CD4-positive, alpha-beta memory T cell (primary cell): ENCODE measurements at regions not wholly inside any gene's neighbourhood (a gene's known extent, or its start where the extent isn't known, plus 50 kb on each side); places are given as distances from the start of the nearest gene placed in this dataset.

Experiments
- CTCF ChIA-PET: fragments of 350-600 bp; sonication (Branson Sonifier 250); formaldehyde crosslinking; loops from one replicate; lab custom pipeline; 2021; ENCODE audit warnings: inconsistent platforms; ENCODE audit not compliant: partially characterized antibody; lab: Charles Lee
- POLR2A ChIA-PET: fragments of 350-600 bp; sonication (Branson Sonifier 250); formaldehyde crosslinking; loops from one replicate; lab custom pipeline; 2021; ENCODE audit not compliant: partially characterized antibody; lab: Charles Lee
- DNase-seq, 5 donors: peaks; one replicate each; pipeline versions ENCODE4 v3.0.0 to v3.0.0-alpha.2; 2020 to 2022; ENCODE audit warnings: mixed read lengths in 1 of 5
- H3K27ac ChIP-seq: one replicate; pipeline ENCODE4 v1.7.0; 2013; ENCODE audit warnings: low read depth, low read length
- H3K27me3 ChIP-seq: 2 replicates; pipeline ENCODE4 v1.7.0; 2013; ENCODE audit warnings: mild to moderate bottlenecking, low read length, moderate library complexity; ENCODE audit not compliant: insufficient read depth
- H3K36me3 ChIP-seq: 2 replicates; pipeline ENCODE4 v1.7.0; 2013; ENCODE audit warnings: mild to moderate bottlenecking, low read length, moderate library complexity; ENCODE audit not compliant: insufficient read depth
- H3K4me1 ChIP-seq: 2 replicates; pipeline ENCODE4 v1.7.0; 2013; ENCODE audit warnings: mild to moderate bottlenecking, low read length, moderate library complexity; ENCODE audit not compliant: insufficient read depth
- H3K4me3 ChIP-seq, 2 donors: one replicate each; pipeline ENCODE4 v1.7.0; 2013; ENCODE audit warnings: low read length in 2 of 2, mild to moderate bottlenecking in 1 of 2
- H3K9me3 ChIP-seq, 2 donors: one replicate each; pipeline ENCODE4 v1.7.0; 2013; ENCODE audit warnings: low read length in 2 of 2, control low read depth in 1 of 2; ENCODE audit not compliant: control insufficient read depth in 1 of 2
- H3K27ac Mint-ChIP-seq, 7 donors: one replicate each; pipeline ENCODE4 v1.8.0; 2020 to 2021; ENCODE audit warnings: mixed read lengths in 7 of 7, mild to moderate bottlenecking in 6 of 7, inconsistent platforms in 3 of 7, moderate library complexity in 3 of 7
- H3K27me3 Mint-ChIP-seq, 2 donors: one replicate each; pipeline ENCODE4 v1.8.0; 2020 to 2021; ENCODE audit warnings: mixed read lengths in 2 of 2
- H3K36me3 Mint-ChIP-seq, 2 donors: one replicate each; pipeline ENCODE4 v1.8.0; 2020 to 2021; ENCODE audit warnings: mixed read lengths in 2 of 2, inconsistent platforms in 1 of 2, mild to moderate bottlenecking in 1 of 2
- H3K4me1 Mint-ChIP-seq, 4 donors: one replicate each; pipeline ENCODE4 v1.8.0; 2020 to 2021; ENCODE audit warnings: mixed read lengths in 4 of 4, mild to moderate bottlenecking in 1 of 4
- H3K4me3 Mint-ChIP-seq, 8 donors: one replicate each; pipeline ENCODE4 v1.8.0; 2020 to 2021; ENCODE audit warnings: mixed read lengths in 8 of 8, mild to moderate bottlenecking in 7 of 8, moderate library complexity in 6 of 8, inconsistent platforms in 3 of 8
- H3K9me3 Mint-ChIP-seq, 8 donors: one replicate each; pipeline ENCODE4 v1.8.0; 2020 to 2021; ENCODE audit warnings: mixed read lengths in 8 of 8, mild to moderate bottlenecking in 5 of 8, inconsistent platforms in 3 of 8, moderate library complexity in 1 of 8
- intact Hi-C: fragments of 100-400 bp; cut with micrococcal nuclease; formaldehyde crosslinking; loops from one replicate; pipeline ENCODE4 v1.15.1; 2023

DNA sequence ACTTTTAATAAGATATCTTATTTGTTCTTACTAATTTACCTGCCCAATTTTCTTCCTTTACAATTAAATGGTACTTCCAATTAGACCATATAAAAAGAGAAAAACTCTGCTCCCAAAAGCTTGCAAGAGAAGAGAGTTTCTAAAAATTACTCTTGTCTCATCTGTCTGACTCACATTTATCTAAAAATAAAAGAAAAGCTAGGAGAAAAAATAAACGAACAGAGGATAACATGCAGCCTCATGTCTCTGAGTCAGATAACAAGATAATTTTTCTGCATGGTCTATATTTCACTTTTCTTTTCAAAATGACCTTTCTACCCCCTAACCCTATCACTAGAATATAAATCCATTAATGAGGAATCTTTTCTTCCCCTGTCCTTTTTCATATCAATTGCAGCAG is 127.2 kb upstream of the TCF21 start:
- CTCF ChIA-PET: no interaction called here
- H3K27ac ChIP-seq: no peak overlapping the region
- no peaks in the 10 kb centered on the region for H3K36me3 ChIP-seq
- no peak for DNase-seq
- POLR2A ChIA-PET: no interaction called here
- intact Hi-C loops: no loop called here
- H3K4me3 Mint-ChIP-seq: no peak overlapping the region
- H3K9me3 ChIP-seq: no peaks in the 10 kb centered on the region
- no peak overlapping the region for H3K4me3 ChIP-seq
- H3K4me1 Mint-ChIP-seq: no peaks in the 10 kb centered on the region
- H3K27me3 Mint-ChIP-seq: peaks cover 5% of the 10 kb centered on the region in 2 donors
- H3K36me3 Mint-ChIP-seq: no peaks in the 10 kb centered on the region
- no peaks in the 10 kb centered on the region for H3K4me1 ChIP-seq
- peaks cover 0 to 3% (median 0%) of the 10 kb centered on the region in 8 donors for H3K9me3 Mint-ChIP-seq
- H3K27ac Mint-ChIP-seq: no peak overlapping the region
- H3K27me3 ChIP-seq: no peaks in the 10 kb centered on the region

DNA sequence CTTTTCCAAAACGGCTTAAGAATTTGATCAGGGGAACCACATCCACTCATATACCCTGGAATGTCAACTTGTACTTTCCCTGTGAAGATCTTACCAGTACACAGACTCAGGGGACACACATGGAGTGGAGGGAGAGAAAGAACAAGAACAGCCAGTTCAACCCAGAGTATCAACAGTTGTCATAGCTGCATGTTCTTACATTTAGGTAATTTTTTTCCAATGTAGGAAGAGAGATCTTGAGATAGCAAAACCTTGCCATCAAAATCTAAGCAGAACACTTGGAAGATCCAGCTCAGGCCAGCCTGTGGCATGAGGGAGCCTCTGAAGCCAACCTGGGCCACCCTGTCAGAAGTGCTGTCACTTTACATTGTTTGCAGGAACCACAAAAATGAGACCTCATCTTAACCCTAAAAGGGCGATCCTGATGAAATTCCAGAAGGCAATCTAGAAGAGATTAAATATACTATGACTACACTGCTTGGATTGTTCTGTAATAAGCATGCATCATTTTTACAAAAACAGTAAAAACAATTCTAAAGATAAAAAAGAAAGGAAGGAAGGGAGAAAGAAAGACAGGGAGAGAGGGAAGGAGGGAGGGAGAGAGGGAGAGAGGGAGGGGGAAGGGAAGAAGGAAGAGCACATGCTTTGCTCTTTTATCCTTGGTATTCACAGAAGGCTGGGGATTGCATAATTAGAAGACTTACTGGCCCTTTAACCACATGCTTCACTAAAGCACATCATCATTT is 124.7 kb upstream of the TCF21 start:
- H3K27me3 ChIP-seq: no peaks in the 10 kb centered on the region
- CTCF ChIA-PET: no interaction called here
- no peaks in the 10 kb centered on the region for H3K36me3 Mint-ChIP-seq
- H3K4me1 Mint-ChIP-seq: no peaks in the 10 kb centered on the region
- no peak overlapping the region for H3K27ac ChIP-seq
- H3K36me3 ChIP-seq: no peaks in the 10 kb centered on the region
- POLR2A ChIA-PET: no interaction called here
- intact Hi-C loops: no loop called here
- no peaks in the 10 kb centered on the region for H3K9me3 ChIP-seq
- peaks cover 0 to 3% (median 0%) of the 10 kb centered on the region in 8 donors for H3K9me3 Mint-ChIP-seq
- DNase-seq: no peak
- H3K27ac Mint-ChIP-seq: no peak overlapping the region
- peaks cover 5 to 8% of the 10 kb centered on the region in 2 donors for H3K27me3 Mint-ChIP-seq
- no peak overlapping the region for H3K4me3 ChIP-seq
- H3K4me3 Mint-ChIP-seq: no peak overlapping the region
- no peaks in the 10 kb centered on the region for H3K4me1 ChIP-seq

DNA sequence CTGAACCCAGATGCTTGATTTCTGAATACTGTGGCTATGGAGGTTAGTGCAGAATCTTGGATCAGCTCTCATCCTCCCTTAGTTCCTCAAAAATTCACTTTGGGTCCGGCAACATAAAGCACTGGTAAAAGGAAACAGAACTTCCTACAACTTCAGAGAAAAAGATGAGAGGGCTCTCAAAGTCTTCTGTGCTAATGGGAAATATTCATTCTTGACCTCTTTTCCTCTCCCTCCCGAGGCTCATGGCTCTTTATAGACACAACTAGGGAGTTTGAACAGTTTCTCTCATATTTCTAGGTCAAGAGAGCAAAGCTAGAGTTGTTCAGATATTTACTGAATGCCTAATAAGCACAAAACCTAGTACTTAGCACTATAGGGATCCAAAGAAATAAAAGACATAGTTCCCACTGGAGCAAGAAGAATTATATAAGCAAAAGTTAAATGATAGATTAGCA is 124.1 kb upstream of the TCF21 start:
- Mint-ChIP-seq H3K4me1 (no peaks in the 10 kb centered on the region), H3K27me3 (peaks cover 5 to 8% of the 10 kb centered on the region in 2 donors), H3K27ac (no peak overlapping the region), H3K36me3 (no peaks in the 10 kb centered on the region), H3K4me3 (no peak overlapping the region), H3K9me3 (peaks cover 0 to 3% (median 0%) of the 10 kb centered on the region in 8 donors)
- Histone ChIP-seq H3K4me1 (no peaks in the 10 kb centered on the region), H3K9me3 (no peaks in the 10 kb centered on the region), H3K27me3 (no peaks in the 10 kb centered on the region), H3K36me3 (no peaks in the 10 kb centered on the region), H3K27ac (no peak overlapping the region), H3K4me3 (no peak overlapping the region)
- no peak for DNase-seq
- ChIA-PET POLR2A (no interaction called here), CTCF (no interaction called here)
- intact Hi-C loops: no loop called here

DNA sequence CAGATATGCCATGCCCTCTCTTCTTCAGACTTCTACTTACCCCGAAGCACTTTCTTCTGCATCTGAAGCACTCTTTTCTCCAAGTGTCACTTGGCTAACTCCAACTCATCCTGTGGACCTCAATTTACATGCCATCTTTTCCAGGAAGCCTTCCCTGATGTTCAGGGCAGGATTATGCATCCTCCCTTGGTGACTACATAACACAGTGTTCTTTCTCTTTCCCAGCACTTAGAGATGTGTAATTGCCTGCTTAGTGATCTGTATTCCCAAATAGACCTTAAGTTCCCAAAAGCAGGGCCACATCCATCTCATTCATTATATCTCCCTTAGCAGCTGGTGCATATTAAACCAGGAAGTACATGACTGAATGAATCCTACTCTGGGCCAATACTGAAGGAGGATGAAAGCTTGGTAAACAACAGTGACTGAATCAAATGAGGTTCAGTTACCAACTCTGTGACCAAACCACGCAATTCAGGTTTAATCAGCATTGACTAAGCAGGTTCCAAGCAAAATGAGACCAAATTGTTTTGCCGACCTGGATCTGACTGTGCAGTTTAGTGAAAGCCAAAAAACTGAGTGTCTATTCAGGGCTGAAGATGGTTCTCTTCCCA is 121.4 kb upstream of the TCF21 start:
- no peaks in the 10 kb centered on the region for H3K9me3 ChIP-seq
- H3K4me1 ChIP-seq: no peaks in the 10 kb centered on the region
- no peaks in the 10 kb centered on the region for H3K27me3 ChIP-seq
- no peak overlapping the region for H3K27ac Mint-ChIP-seq
- H3K27ac ChIP-seq: no peak overlapping the region
- H3K4me3 Mint-ChIP-seq: no peak overlapping the region
- H3K4me1 Mint-ChIP-seq: no peaks in the 10 kb centered on the region
- no peaks in the 10 kb centered on the region for H3K36me3 ChIP-seq
- peaks cover 7 to 8% of the 10 kb centered on the region in 2 donors for H3K27me3 Mint-ChIP-seq
- H3K4me3 ChIP-seq: no peak overlapping the region
- ChIA-PET CTCF (no interaction called here), POLR2A (no interaction called here)
- H3K9me3 Mint-ChIP-seq: peaks cover 0 to 3% (median 0%) of the 10 kb centered on the region in 8 donors
- no peak for DNase-seq
- H3K36me3 Mint-ChIP-seq: no peaks in the 10 kb centered on the region
- intact Hi-C loops: no loop called here

DNA sequence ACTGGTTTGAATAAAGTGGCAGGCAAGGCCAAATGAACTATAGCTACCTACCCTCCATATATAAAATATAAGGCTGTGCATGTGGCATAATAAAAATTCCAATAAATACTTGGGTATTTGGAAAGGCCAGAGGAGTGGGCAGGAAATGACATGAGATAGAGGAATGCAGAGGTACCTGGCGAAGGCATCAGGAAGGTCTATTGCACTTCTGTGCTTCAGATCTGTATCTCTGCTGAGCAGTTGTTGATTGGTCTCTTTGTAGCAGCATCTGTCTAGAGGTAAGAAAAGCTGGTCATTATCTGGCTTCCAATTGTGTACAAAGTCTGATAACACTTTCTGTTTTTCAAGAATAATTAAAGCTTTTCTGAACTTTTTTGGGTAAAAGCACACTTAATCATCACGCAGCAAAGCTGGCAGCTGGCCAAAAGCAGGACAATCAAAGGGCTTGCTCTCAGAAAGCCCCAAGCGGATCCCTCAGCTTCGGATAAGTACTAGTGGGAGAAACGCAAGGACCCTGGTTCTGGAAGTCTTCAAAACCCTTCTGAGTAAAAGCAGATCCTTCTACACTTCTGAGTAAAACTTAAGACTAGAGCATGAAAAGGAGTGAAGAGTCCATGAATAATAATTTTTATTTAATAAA is 120.1 kb upstream of the TCF21 start:
- H3K27ac ChIP-seq: no peak overlapping the region
- no peaks in the 10 kb centered on the region for H3K4me1 ChIP-seq
- H3K36me3 Mint-ChIP-seq: no peaks in the 10 kb centered on the region
- H3K9me3 ChIP-seq: no peaks in the 10 kb centered on the region
- H3K36me3 ChIP-seq: no peaks in the 10 kb centered on the region
- no peaks in the 10 kb centered on the region for H3K27me3 ChIP-seq
- H3K27ac Mint-ChIP-seq: no peak overlapping the region
- DNase-seq: no peak
- H3K4me3 ChIP-seq: no peak overlapping the region
- CTCF ChIA-PET: no interaction called here
- no peaks in the 10 kb centered on the region for H3K4me1 Mint-ChIP-seq
- POLR2A ChIA-PET: no interaction called here
- intact Hi-C loops: no loop called here
- H3K27me3 Mint-ChIP-seq: peaks cover 5 to 6% of the 10 kb centered on the region in 2 donors
- H3K9me3 Mint-ChIP-seq: peaks cover 0 to 3% (median 0%) of the 10 kb centered on the region in 8 donors
- H3K4me3 Mint-ChIP-seq: no peak overlapping the region

DNA sequence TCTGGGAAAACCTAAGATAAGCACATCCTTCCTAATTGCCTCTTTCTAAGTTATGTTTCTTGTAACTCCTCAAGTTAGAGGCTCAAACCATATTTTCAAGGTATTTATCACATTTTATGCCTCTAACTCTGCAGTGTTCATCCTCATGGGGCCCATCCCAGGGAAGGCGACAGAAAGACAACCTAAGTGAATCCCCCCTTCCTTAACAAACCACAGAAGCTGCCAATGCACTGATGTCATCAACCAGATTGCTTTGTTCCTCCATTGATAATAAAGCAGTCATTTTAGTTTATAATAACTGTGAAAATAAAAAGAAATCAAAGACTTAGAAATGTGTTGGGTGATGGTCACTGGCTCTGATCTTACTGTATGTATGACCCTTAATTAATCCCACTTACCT is 119.5 kb upstream of the TCF21 start:
- H3K9me3 Mint-ChIP-seq: peaks cover 0 to 3% (median 0%) of the 10 kb centered on the region in 8 donors
- no peak overlapping the region for H3K27ac Mint-ChIP-seq
- DNase-seq: no peak
- H3K9me3 ChIP-seq: no peaks in the 10 kb centered on the region
- ChIA-PET POLR2A (no interaction called here), CTCF (no interaction called here)
- H3K4me3 ChIP-seq: no peak overlapping the region
- no peak overlapping the region for H3K27ac ChIP-seq
- peaks cover 5 to 6% of the 10 kb centered on the region in 2 donors for H3K27me3 Mint-ChIP-seq
- no peak overlapping the region for H3K4me3 Mint-ChIP-seq
- H3K36me3 ChIP-seq: no peaks in the 10 kb centered on the region
- H3K36me3 Mint-ChIP-seq: no peaks in the 10 kb centered on the region
- no peaks in the 10 kb centered on the region for H3K27me3 ChIP-seq
- intact Hi-C loops: no loop called here
- no peaks in the 10 kb centered on the region for H3K4me1 Mint-ChIP-seq
- no peaks in the 10 kb centered on the region for H3K4me1 ChIP-seq

DNA sequence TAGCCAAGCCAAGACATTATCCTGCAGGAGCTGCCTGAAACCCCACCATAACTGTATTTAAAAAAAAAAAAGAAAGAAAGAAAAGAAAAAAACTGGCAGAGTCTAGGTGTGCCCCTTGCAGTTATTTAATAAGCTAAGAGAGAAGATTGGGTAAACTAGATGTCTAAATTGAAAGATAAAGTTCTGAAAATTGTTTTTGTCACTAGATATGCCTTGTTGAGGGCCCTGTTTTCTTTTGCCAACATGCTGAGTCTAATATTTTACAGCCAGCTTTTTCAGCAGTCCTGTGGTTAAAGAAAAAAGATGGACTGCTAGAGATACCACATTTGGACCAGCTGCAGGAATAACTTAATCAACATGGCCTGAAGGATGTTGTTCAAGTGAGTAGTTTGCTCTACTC is 116.3 kb upstream of the TCF21 start:
- no peak overlapping the region for H3K4me3 Mint-ChIP-seq
- intact Hi-C loops: no loop called here
- no peak overlapping the region for H3K27ac Mint-ChIP-seq
- peaks cover 0 to 8% of the 10 kb centered on the region in 2 donors for H3K27me3 Mint-ChIP-seq
- H3K9me3 ChIP-seq: no peaks in the 10 kb centered on the region
- no peaks in the 10 kb centered on the region for H3K27me3 ChIP-seq
- H3K4me1 Mint-ChIP-seq: no peaks in the 10 kb centered on the region
- H3K36me3 Mint-ChIP-seq: no peaks in the 10 kb centered on the region
- CTCF ChIA-PET: interaction anchor here (1.4 kb wide), 1 partner anchor 44 kb away, joined by 3 read pairs; no protein-coding TSS in a partner anchor
- no peak overlapping the region for H3K27ac ChIP-seq
- no peak for DNase-seq
- H3K4me3 ChIP-seq: no peak overlapping the region
- POLR2A ChIA-PET: no interaction called here
- H3K4me1 ChIP-seq: no peaks in the 10 kb centered on the region
- peaks cover 0 to 2% (median 0%) of the 10 kb centered on the region in 8 donors for H3K9me3 Mint-ChIP-seq
- no peaks in the 10 kb centered on the region for H3K36me3 ChIP-seq
